H1 (cell line): ENCODE measurements at regions not wholly inside any gene's neighbourhood (a gene's known extent, or its start where the extent isn't known, plus 50 kb on each side); places are given as distances from the start of the nearest gene placed in this dataset.

ENCODE experiments used
- CTCF ChIA-PET: fragments of 300-600 bp; sonication (Branson Sonifier 250); formaldehyde crosslinking; loops from one replicate; lab custom pipeline; 2021; ENCODE audit not compliant: partially characterized antibody; lab: Charles Lee
- POLR2A ChIA-PET: fragments of 300-600 bp; sonication (Branson Sonifier 250); formaldehyde crosslinking; loops from one replicate; lab custom pipeline; 2021; ENCODE audit warnings: inconsistent platforms; ENCODE audit not compliant: partially characterized antibody; lab: Charles Lee
- DNase-seq, 2 experiments: peaks; one replicate each; pipeline versions ENCODE4 v3.0.0 to v3.0.0-alpha.2; 2010 to 2022; ENCODE audit warnings: low spot score in 2 of 2, low read depth in 1 of 2, mixed read lengths in 1 of 2
- FAIRE-seq: peaks from 2 replicates; lab custom pipeline; 2011; peaks lifted over from hg19 to GRCh38; lab: Jason Lieb, UNC
- H2AFZ ChIP-seq: 2 replicates; pipeline ENCODE4 v1.8.1; 2012; ENCODE audit warnings: low read length, inconsistent platforms
- H2AK5ac ChIP-seq: 2 replicates; pipeline ENCODE4 v1.6.1; 2013; ENCODE audit warnings: low read depth, low read length
- H2BK120ac ChIP-seq: replicated peaks from 2 replicates; pipeline ENCODE3; 2013; ENCODE audit warnings: low read depth, low read length, inconsistent platforms
- H2BK12ac ChIP-seq: 2 replicates; pipeline ENCODE4 v1.6.1; 2013; ENCODE audit warnings: low read depth, low read length
- H2BK15ac ChIP-seq: 2 replicates; pipeline ENCODE4 v1.6.1; 2013; ENCODE audit warnings: low read length
- H2BK20ac ChIP-seq: 2 replicates; pipeline ENCODE4 v1.6.1; 2013; ENCODE audit warnings: low read length
- H2BK5ac ChIP-seq: 2 replicates; pipeline ENCODE4 v1.6.1; 2013; ENCODE audit warnings: low read depth, low read length
- H3K14ac ChIP-seq: 2 replicates; pipeline ENCODE4 v1.6.1; 2013; ENCODE audit warnings: inconsistent platforms; ENCODE audit not compliant: insufficient read length
- H3K18ac ChIP-seq: 2 replicates; pipeline ENCODE4 v1.6.1; 2013; ENCODE audit warnings: low read length; ENCODE audit errors: extremely low read depth
- H3K23ac ChIP-seq: 2 replicates; pipeline ENCODE4 v1.6.1; 2013; ENCODE audit warnings: inconsistent platforms; ENCODE audit not compliant: insufficient read length
- H3K23me2 ChIP-seq: 2 replicates; pipeline ENCODE4 v1.6.1; 2013; ENCODE audit warnings: low read depth, low read length
- H3K27ac ChIP-seq: 2 replicates; pipeline ENCODE4 v1.6.1; 2011; ENCODE audit warnings: low read depth, low read length, inconsistent platforms
- H3K27me3 ChIP-seq, 4 experiments: replicated peaks in 1 of 4; 1 replicate in 1 of 4; 2 replicates in 3 of 4; pipeline versions ENCODE4 v1.6.1 to v1.8.1; 2011 to 2013; ENCODE audit warnings: low read length in 3 of 4, mild to moderate bottlenecking in 3 of 4, inconsistent platforms in 2 of 4, mixed read lengths in 2 of 4, moderate library complexity in 1 of 4; ENCODE audit not compliant: control insufficient read depth in 3 of 4, insufficient read depth in 3 of 4; ENCODE audit errors: extremely low read depth in 1 of 4
- H3K36me3 ChIP-seq, 4 experiments: 2 replicates each; pipeline versions ENCODE4 v1.6.1 to v1.8.1; 2011 to 2013; ENCODE audit warnings: mild to moderate bottlenecking in 4 of 4, low read length in 3 of 4, moderate library complexity in 2 of 4, control low read depth in 1 of 4, inconsistent platforms in 1 of 4; ENCODE audit not compliant: insufficient read depth in 4 of 4, control insufficient read depth in 2 of 4
- H3K4ac ChIP-seq: replicated peaks from 2 replicates; pipeline ENCODE3; 2013; ENCODE audit warnings: low read length, low read depth, mixed read lengths, inconsistent platforms; ENCODE audit not compliant: insufficient read length
- H3K4me1 ChIP-seq, 4 experiments: replicated peaks in 1 of 4; 1 replicate in 1 of 4; 2 replicates in 3 of 4; pipeline versions ENCODE4 v1.6.1 to v1.8.1; 2011 to 2013; ENCODE audit warnings: low read length in 3 of 4, inconsistent platforms in 2 of 4, mixed read lengths in 1 of 4; ENCODE audit not compliant: insufficient read depth in 4 of 4, control insufficient read depth in 3 of 4
- H3K4me2 ChIP-seq, 2 experiments: 2 replicates each; pipeline versions ENCODE4 v1.6.1 to v1.8.1; 2011 to 2013; ENCODE audit warnings: low read depth in 2 of 2, low read length in 2 of 2, control low read depth in 1 of 2, inconsistent platforms in 1 of 2, mild to moderate bottlenecking in 1 of 2; ENCODE audit not compliant: insufficient read depth in 1 of 2
- H3K4me3 ChIP-seq, 4 experiments: fragments of 200-600, 300-600 bp in 1 of 4; sonication (generic), shearing (Covaris generic), sonication (Bioruptor Twin) in 1 of 4; 2 replicates each; pipeline versions ENCODE4 v1.5.1 to v1.8.1; 2011 to 2016; ENCODE audit warnings: low read length in 4 of 4, low read depth in 3 of 4, control low read depth in 2 of 4, inconsistent platforms in 2 of 4, mild to moderate bottlenecking in 2 of 4, mixed read lengths in 1 of 4, moderate library complexity in 1 of 4; ENCODE audit not compliant: insufficient read depth in 2 of 4; ENCODE audit errors: extremely low read depth in 1 of 4
- H3K56ac ChIP-seq: replicated peaks from 2 replicates; pipeline ENCODE3; 2013; ENCODE audit warnings: low read depth, mild to moderate bottlenecking, mixed read lengths, low read length, inconsistent platforms; ENCODE audit not compliant: insufficient read length
- H3K79me1 ChIP-seq: 2 replicates; pipeline ENCODE4 v1.6.1; 2013; ENCODE audit warnings: low read depth, low read length, control low read depth
- H3K79me2 ChIP-seq, 2 experiments: 2 replicates each; pipeline versions ENCODE4 v1.6.1 to v1.8.1; 2012 to 2013; ENCODE audit warnings: low read length in 2 of 2, mild to moderate bottlenecking in 2 of 2, inconsistent platforms in 1 of 2; ENCODE audit not compliant: insufficient read depth in 2 of 2, control insufficient read depth in 1 of 2
- H3K9ac ChIP-seq, 4 experiments: replicated peaks in 1 of 4; 1 replicate in 1 of 4; 2 replicates in 3 of 4; pipeline versions ENCODE4 v1.6.1 to v1.8.1; 2011 to 2013; ENCODE audit warnings: low read depth in 3 of 4, low read length in 3 of 4, control low read depth in 2 of 4, mild to moderate bottlenecking in 2 of 4, moderate library complexity in 2 of 4, inconsistent platforms in 1 of 4; ENCODE audit errors: extremely low read depth in 1 of 4
- H3K9me3 ChIP-seq, 2 experiments: 2 replicates each; pipeline versions ENCODE4 v1.6.1 to v1.8.1; 2012 to 2013; ENCODE audit warnings: mild to moderate bottlenecking in 2 of 2, moderate library complexity in 2 of 2, control low read depth in 1 of 2, inconsistent platforms in 1 of 2, low read depth in 1 of 2, low read length in 1 of 2, mixed read lengths in 1 of 2; ENCODE audit not compliant: insufficient read depth in 2 of 2
- H4K20me1 ChIP-seq, 2 experiments: replicated peaks in 1 of 2; 2 replicates each; pipeline versions ENCODE3 to v1.8.1; 2011 to 2013; ENCODE audit warnings: inconsistent platforms in 2 of 2, low read length in 2 of 2, mild to moderate bottlenecking in 1 of 2; ENCODE audit not compliant: insufficient read depth in 2 of 2, control insufficient read depth in 1 of 2
- H4K5ac ChIP-seq: 2 replicates; pipeline ENCODE4 v1.6.1; 2013; ENCODE audit warnings: low read length, low read depth, mixed read lengths, inconsistent platforms; ENCODE audit not compliant: insufficient read length
- H4K8ac ChIP-seq: 2 replicates; pipeline ENCODE4 v1.8.0; 2013; ENCODE audit warnings: mild to moderate bottlenecking, moderate library complexity, low read length, inconsistent platforms; ENCODE audit not compliant: insufficient read depth; ENCODE audit errors: extremely low read depth
- H4K91ac ChIP-seq: replicated peaks from 2 replicates; pipeline ENCODE3; 2013; ENCODE audit warnings: low read length, mixed read lengths, inconsistent platforms; ENCODE audit not compliant: insufficient read length
- ASH2L ChIP-seq: fragments of 200-600, 300-600 bp; sonication (generic); IDR thresholded peaks from one replicate; pipeline ENCODE4 v1.7.1; 2017; ENCODE audit warnings: low read length
- BACH1 ChIP-seq: IDR thresholded peaks from 2 replicates; pipeline ENCODE4 v1.6.1; 2012; ENCODE audit warnings: low read length, improper control_type of control experiment
- CBX8 ChIP-seq: fragments of 300-800, 300-1000 bp; sonication (generic); IDR thresholded peaks from 2 replicates; pipeline ENCODE4 v1.7.1; 2016; ENCODE audit warnings: low read depth, low read length, borderline replicate concordance
- RBBP5 ChIP-seq: IDR thresholded peaks from 2 replicates; pipeline ENCODE4 v1.7.1; 2012; ENCODE audit warnings: low read depth, mild to moderate bottlenecking, inconsistent platforms, low read length, moderate library complexity, borderline replicate concordance
- SIRT6 ChIP-seq: IDR thresholded peaks from one replicate; pipeline ENCODE4 v1.7.1; 2012; ENCODE audit warnings: low read length, inconsistent platforms
- TF ChIP-seq, protein P1 (sequence below): IDR thresholded peaks from 2 replicates; pipeline ENCODE4 v1.6.1; 2012; ENCODE audit warnings: inconsistent platforms
- TF ChIP-seq, protein P2 (sequence below), 3 experiments: IDR thresholded peaks; 1 replicate in 2 of 3; 2 replicates in 1 of 3; pipeline versions ENCODE4 v1.5.1 to v1.6.1; 2011; ENCODE audit warnings: low read length in 3 of 3, mild to moderate bottlenecking in 3 of 3, inconsistent platforms in 2 of 3, low read depth in 1 of 3, moderate library complexity in 1 of 3; ENCODE audit not compliant: insufficient read depth in 1 of 3; ENCODE audit errors: control extremely low read depth in 1 of 3
- TF ChIP-seq, protein P3 (sequence below): IDR thresholded peaks from 2 replicates; pipeline ENCODE4 v1.6.1; 2012; ENCODE audit warnings: low read length, inconsistent platforms

DNA sequence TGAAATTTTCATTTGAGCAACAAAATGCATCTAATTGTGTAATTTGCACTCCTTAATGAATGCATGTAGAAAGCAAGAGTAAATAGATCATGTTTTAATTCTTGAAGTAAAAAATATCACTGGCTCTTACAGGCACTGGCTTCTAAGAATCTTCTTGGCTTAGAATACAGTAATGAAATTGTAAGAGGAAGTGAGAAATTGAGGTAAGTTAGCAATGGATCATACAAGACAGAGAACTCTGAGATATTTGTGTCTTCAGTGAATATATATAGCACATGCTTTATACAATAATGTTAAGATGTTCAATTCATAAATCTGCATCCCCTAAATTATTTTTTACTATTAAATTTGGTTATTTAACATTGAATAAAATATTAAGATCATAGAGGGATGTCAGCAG, 465.0 kb downstream of the CNTN3 start:
- H3K14ac ChIP-seq = no peak overlapping the region
- H3K18ac ChIP-seq = no peak overlapping the region
- FAIRE-seq (no peak), DNase-seq (no peak)
- H3K4me2 ChIP-seq = no peak overlapping the region
- no peak overlapping the region for H3K4ac ChIP-seq
- CTCF ChIA-PET = no interaction called here
- no peak overlapping the region for H2AK5ac ChIP-seq
- no peaks in the 10 kb centered on the region for H3K23me2 ChIP-seq
- H2BK15ac ChIP-seq = no peak overlapping the region
- POLR2A ChIA-PET = no interaction called here
- H4K8ac ChIP-seq = no peak overlapping the region
- H3K79me1 ChIP-seq = no peaks in the 10 kb centered on the region
- no peak for TF ChIP-seq CBX8
- TF ChIP-seq BACH1 = no peak
- TF ChIP-seq, protein P1, sequence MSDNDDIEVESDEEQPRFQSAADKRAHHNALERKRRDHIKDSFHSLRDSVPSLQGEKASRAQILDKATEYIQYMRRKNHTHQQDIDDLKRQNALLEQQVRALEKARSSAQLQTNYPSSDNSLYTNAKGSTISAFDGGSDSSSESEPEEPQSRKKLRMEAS = no peak
- TF ChIP-seq, protein P2, sequence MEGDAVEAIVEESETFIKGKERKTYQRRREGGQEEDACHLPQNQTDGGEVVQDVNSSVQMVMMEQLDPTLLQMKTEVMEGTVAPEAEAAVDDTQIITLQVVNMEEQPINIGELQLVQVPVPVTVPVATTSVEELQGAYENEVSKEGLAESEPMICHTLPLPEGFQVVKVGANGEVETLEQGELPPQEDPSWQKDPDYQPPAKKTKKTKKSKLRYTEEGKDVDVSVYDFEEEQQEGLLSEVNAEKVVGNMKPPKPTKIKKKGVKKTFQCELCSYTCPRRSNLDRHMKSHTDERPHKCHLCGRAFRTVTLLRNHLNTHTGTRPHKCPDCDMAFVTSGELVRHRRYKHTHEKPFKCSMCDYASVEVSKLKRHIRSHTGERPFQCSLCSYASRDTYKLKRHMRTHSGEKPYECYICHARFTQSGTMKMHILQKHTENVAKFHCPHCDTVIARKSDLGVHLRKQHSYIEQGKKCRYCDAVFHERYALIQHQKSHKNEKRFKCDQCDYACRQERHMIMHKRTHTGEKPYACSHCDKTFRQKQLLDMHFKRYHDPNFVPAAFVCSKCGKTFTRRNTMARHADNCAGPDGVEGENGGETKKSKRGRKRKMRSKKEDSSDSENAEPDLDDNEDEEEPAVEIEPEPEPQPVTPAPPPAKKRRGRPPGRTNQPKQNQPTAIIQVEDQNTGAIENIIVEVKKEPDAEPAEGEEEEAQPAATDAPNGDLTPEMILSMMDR (IDR thresholded peaks at IDR 0.05; ENCODE audit: control extremely low read depth in 1 of 3, insufficient read depth in 1 of 3, low read depth in 1 of 3, low read length in 3 of 3) = no peak
- no peak for TF ChIP-seq ASH2L
- TF ChIP-seq, protein P3, sequence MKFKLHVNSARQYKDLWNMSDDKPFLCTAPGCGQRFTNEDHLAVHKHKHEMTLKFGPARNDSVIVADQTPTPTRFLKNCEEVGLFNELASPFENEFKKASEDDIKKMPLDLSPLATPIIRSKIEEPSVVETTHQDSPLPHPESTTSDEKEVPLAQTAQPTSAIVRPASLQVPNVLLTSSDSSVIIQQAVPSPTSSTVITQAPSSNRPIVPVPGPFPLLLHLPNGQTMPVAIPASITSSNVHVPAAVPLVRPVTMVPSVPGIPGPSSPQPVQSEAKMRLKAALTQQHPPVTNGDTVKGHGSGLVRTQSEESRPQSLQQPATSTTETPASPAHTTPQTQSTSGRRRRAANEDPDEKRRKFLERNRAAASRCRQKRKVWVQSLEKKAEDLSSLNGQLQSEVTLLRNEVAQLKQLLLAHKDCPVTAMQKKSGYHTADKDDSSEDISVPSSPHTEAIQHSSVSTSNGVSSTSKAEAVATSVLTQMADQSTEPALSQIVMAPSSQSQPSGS = no peak
- no peak for TF ChIP-seq RBBP5
- no peak for TF ChIP-seq SIRT6
- H2BK5ac ChIP-seq = no peak overlapping the region
- no peak overlapping the region for H3K27ac ChIP-seq
- no peak overlapping the region for H2BK20ac ChIP-seq
- H2AFZ ChIP-seq = no peak overlapping the region
- no peak overlapping the region for H3K4me3 ChIP-seq
- H3K36me3 ChIP-seq = no peaks in the 10 kb centered on the region
- no peaks in the 10 kb centered on the region for H3K9me3 ChIP-seq
- no peak overlapping the region for H4K5ac ChIP-seq
- H3K23ac ChIP-seq = no peak overlapping the region
- no peak overlapping the region for H4K91ac ChIP-seq
- no peaks in the 10 kb centered on the region for H3K4me1 ChIP-seq
- H3K27me3 ChIP-seq = no peaks in the 10 kb centered on the region
- H2BK120ac ChIP-seq = no peak overlapping the region
- no peak overlapping the region for H3K56ac ChIP-seq
- no peaks in the 10 kb centered on the region for H3K79me2 ChIP-seq
- H3K9ac ChIP-seq = no peak overlapping the region
- H4K20me1 ChIP-seq = no peaks in the 10 kb centered on the region
- no peak overlapping the region for H2BK12ac ChIP-seq
